Retinal pigment epithelial cell (primary cell): ENCODE measurements at regions not wholly inside any gene's neighbourhood (a gene's known extent, or its start where the extent isn't known, plus 50 kb on each side); places are given as distances from the start of the nearest gene placed in this dataset.

Source experiments
- DNase-seq: peaks from one replicate; pipeline ENCODE4 v3.0.0-alpha.2; 2010; ENCODE audit warnings: low read depth
- H3K4me3 ChIP-seq: 2 replicates; pipeline ENCODE4 v1.5.1; 2011; ENCODE audit warnings: mild to moderate bottlenecking, low read length, control low read depth, moderate library complexity
- TF ChIP-seq, protein P1 (sequence below): conservative IDR thresholded peaks from 2 replicates; pipeline ENCODE4 v1.5.1; 2011; ENCODE audit warnings: low read depth, low read length, control low read depth, inconsistent platforms

DNA sequence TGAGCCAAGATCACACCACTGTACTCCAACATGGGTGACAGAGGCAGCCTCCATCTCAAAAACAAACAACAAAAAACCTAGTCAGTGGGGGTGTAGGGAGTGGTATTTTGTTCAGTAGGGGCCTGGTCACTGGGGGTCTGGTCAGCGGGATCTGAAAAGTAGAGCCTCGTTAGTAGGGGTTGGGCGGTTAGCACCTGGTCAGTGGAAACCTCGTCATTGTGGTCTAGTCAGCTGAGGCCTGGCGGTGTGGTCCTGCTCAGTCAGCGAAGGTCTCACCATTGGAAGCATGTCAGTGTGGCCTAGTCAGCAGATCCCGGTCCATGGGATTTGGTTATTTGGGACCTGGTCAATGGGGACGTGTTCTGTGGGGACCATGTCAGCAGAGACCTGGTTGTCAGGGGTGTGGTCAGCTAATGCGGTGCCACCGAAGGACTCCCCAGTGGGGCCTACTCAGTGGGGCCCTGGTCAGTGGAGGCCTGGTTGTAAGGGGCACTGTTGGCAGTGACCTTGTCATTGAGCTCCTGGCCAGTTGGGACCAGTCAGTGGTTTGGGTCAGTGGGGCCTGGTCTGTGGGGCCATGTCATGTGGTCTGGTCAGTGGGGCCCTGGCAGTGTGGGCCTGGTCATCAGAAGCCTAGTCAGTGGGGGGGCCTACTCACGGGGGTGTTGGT, 63.0 kb upstream of the TPM4 start:
- no peak overlapping the region for H3K4me3 ChIP-seq
- DNase-seq = no peak
- TF ChIP-seq, protein P1, sequence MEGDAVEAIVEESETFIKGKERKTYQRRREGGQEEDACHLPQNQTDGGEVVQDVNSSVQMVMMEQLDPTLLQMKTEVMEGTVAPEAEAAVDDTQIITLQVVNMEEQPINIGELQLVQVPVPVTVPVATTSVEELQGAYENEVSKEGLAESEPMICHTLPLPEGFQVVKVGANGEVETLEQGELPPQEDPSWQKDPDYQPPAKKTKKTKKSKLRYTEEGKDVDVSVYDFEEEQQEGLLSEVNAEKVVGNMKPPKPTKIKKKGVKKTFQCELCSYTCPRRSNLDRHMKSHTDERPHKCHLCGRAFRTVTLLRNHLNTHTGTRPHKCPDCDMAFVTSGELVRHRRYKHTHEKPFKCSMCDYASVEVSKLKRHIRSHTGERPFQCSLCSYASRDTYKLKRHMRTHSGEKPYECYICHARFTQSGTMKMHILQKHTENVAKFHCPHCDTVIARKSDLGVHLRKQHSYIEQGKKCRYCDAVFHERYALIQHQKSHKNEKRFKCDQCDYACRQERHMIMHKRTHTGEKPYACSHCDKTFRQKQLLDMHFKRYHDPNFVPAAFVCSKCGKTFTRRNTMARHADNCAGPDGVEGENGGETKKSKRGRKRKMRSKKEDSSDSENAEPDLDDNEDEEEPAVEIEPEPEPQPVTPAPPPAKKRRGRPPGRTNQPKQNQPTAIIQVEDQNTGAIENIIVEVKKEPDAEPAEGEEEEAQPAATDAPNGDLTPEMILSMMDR = no peak

DNA sequence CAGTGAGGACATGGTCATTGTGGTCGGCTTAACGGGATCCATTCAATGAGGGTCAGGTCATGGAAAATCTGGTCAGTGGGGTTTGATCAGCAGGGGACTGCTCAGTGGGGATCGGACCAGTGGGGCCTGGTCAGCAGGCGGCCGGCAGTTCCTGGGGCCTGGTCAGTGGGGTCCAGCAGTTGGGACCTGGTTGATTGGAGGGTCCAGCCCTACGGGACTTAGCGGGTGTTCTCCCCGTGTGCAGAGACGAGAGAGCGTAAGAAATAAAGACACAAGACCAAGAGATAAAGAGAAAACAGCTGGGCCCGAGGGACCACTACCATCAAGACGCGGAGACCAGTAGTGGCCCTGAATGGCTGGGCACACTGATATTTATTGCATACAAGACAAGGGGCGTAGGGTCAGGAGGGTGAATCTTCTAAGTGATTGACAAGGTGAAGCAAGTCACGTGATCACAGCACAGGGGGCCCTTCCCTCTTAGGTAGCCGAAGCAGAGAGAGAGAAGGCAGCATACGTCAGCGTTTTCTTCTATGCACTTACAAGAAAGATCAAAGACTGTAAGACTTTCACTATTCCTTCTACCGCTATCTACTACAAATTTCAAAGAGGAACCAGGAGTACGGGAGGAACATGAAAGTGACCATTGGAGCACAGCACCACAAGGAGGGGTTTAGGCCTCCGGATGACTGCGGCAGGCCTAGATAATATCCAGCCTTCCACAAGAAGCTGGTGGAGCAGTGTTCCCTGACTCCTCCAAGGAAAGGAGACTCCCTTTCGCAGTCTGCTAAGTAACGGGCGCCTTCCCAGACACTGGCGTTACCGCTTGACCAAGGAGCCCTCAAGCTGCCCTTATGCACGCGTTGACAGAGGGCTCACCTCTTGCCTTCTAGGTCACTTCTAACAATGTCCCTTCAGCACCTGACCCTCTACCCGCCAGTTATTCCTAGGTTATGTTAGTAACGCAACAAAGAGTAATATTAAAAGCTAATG, 62.1 kb upstream of the TPM4 start:
- no peak for DNase-seq
- no peak overlapping the region for H3K4me3 ChIP-seq
- TF ChIP-seq, protein P1 = no peak

DNA sequence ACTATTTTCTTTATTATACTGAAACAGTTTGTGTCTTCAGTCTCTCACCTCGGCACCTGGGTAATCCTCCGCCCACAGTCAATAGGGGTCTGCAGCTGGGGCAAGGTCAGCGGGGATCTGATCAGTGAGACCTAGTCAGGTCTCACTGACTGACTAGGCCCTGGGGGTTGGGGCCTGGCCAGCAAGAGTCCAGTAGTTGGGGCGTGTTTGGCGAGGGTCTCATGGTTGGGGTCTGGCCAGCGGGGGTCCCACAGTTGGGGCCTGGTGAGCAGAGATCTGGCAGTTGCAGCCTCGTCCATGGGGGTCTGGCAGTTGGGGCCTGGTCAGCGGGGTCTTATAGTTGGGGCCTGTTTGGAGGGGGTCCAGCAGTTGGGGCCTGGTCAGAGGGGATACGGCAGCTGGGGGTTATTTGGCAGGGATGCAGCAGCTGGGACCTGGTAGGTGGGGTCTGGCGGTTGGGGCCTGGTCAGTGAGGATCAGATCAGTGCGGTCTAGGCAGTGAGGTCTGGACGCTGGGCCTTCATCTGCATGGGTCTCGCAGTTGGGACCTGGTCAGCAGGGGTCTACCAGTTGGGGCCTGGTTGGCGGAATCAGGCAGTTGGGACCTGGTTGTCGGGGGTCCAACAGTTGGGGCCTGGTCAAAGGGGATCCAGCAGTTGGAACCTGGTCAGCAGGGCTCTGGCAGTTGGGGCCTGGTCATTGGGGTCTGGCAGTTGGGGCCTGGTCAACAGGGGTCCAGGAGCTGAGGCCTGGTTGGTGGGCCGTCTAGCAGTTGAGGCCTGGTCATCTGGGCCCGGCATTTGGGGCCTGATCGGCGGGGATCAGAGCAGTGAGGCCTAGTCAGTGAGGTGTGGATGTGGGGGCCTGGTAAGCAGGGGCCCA, 61.1 kb upstream of the TPM4 start:
- H3K4me3 ChIP-seq = no peak overlapping the region
- TF ChIP-seq, protein P1 = no peak
- no peak for DNase-seq

DNA sequence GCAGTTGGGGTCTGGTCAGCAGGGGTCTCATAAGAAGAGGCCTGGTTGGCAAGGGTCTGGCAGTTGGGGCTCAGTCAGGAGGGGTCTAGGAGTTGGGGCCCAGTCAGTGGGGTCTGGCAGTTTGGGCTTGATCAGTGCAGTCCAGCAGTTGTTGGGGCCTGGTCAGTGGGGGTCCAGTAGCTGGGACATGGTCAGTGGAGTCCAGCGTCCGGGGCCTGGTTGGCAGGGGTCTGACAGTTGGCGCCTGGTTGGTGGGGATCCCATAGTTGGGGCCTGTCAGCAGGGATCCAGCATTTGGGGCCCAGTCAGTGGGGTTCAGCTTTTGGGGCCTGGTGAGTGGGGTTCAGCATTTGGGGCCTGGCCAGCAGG, 60.5 kb upstream of the TPM4 start:
- no peak overlapping the region for H3K4me3 ChIP-seq
- TF ChIP-seq, protein P1 = no peak
- no peak for DNase-seq

DNA sequence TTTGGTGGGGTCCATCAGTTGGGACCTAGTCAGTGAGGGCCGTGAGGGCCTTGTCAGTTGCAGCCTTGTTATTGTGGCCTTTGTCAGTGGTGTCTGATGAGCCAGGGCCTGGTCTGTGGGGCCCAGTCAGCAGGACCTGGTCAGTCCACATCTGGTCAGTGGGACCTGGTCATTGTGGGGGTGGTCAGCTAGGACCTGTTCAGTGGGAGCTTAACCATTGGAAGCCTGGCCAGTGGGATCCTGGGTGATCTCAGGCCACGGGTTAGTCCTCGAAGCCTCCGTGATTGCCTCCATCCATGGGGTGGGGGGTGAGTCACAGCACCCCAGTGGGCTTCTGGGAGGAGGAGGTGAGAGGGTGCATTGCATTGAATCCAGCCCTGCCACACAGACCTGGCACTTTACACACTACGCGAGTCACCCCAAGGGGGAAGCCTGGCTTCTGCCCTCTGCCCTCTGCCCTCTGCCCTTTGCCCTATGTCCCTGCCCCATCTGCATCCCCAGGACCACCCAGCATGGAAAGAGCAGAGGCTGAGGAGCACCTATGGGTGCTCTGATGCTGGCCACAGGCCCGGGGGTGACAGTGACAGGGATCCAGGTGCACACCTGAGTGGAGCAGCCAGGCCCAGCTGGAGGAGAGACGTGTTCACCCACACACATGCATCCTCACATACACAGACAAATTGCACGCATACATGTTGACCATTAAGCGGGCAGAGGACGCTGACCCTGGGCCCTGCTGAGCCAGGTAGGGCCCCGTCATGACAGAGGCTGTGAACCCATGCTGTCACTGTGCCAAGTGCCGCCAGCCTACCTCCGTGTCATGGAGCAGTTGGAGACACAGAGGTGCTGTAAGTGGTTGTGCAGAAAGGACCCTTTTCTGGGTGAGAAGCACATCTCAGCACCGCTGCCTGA, 59.8 kb upstream of the TPM4 start:
- H3K4me3 ChIP-seq = no peak overlapping the region
- TF ChIP-seq, protein P1 = no peak
- no peak for DNase-seq

DNA sequence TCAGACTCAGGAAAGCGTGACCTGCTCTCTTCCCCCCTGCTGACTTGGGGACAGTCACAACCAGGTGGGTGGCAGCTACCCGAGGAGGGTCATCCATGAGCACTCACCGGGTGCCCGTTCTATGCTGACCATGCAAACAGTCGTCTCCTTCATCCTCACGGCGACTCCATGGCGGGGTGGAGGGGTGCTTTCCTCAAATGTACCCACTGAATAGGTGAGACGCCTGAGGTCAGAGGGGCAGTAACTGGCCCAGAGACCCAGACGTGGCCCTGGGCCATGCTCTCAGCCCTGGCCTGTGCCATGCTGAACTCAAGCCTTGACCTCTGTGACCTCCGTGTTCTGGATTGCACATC, 59.2 kb upstream of the TPM4 start:
- no peak overlapping the region for H3K4me3 ChIP-seq
- TF ChIP-seq, protein P1 = no peak
- no peak for DNase-seq
